ENCODE measurements at regions not wholly inside any gene's neighbourhood (a gene's known extent, or its start where the extent isn't known, plus 50 kb on each side); places are given as distances from the start of the nearest gene placed in this dataset.

GRCh38 chr6:128599036-128599435, 78.6 kb upstream of the PTPRK start:
- TF ChIP-seq CTCF (IDR thresholded peaks at IDR 0.05), result no peak
- TF ChIP-seq POLR2A (IDR thresholded peaks at IDR 0.05), result no peak

Data from breast epithelium (tissue), 3 donors.